Activated naive CD4-positive, alpha-beta T cell treated with anti-CD3 and anti-CD28 coated beads for 36 hours (primary cell): ENCODE measurements at regions not wholly inside any gene's neighbourhood (a gene's known extent, or its start where the extent isn't known, plus 50 kb on each side); places are given as distances from the start of the nearest gene placed in this dataset.

ENCODE experiments used
- CTCF ChIA-PET: fragments of 350-600 bp; sonication (Branson Sonifier 250); formaldehyde crosslinking; loops from one replicate; lab custom pipeline; 2021; ENCODE audit warnings: antibody characterized with exemption; lab: Charles Lee
- DNase-seq: peaks from one replicate; pipeline ENCODE4 v3.0.0-alpha.2; 2020
- H3K27ac Mint-ChIP-seq: one replicate; pipeline ENCODE4 v1.8.0; 2021; ENCODE audit warnings: mild to moderate bottlenecking, mixed read lengths
- H3K27me3 Mint-ChIP-seq: one replicate; pipeline ENCODE4 v1.8.0; 2021; ENCODE audit warnings: low read depth, mixed read lengths
- H3K36me3 Mint-ChIP-seq: one replicate; pipeline ENCODE4 v1.8.0; 2021; ENCODE audit warnings: low read depth, mixed read lengths
- H3K4me1 Mint-ChIP-seq: one replicate; pipeline ENCODE4 v1.8.0; 2021; ENCODE audit warnings: low read depth, mixed read lengths
- H3K4me3 Mint-ChIP-seq: one replicate; pipeline ENCODE4 v1.8.0; 2021; ENCODE audit warnings: mild to moderate bottlenecking, moderate library complexity, mixed read lengths
- H3K9me3 Mint-ChIP-seq: one replicate; pipeline ENCODE4 v1.8.0; 2021; ENCODE audit warnings: mixed read lengths
- intact Hi-C: fragments of 100-400 bp; cut with micrococcal nuclease; formaldehyde crosslinking; loops from one replicate; pipeline ENCODE4 v1.15.1; 2023

DNA sequence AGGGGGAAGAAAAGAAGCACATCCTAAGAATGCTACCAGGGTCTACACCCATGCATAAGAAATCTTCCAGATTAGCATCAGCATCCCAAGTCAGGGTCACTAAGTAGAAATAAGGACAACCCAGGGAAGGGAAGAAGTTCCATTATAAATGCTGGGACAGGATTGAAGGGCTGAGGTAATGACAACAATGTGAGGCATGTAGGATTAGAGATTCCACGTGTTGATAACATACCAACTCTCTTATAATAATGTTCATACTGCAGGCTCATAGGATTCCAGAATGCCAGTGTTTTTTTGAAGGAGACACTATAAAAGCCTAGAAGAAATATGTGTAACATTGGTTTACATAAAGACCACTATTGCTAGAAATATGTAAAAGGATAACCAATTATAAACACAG lies 201.2 kb downstream of the MID1IP1 start:
- no peak overlapping the region for H3K4me3 Mint-ChIP-seq
- DNase-seq, result no peak
- H3K27ac Mint-ChIP-seq, result no peak overlapping the region
- intact Hi-C loops, result no loop called here
- no peaks in the 10 kb centered on the region for H3K27me3 Mint-ChIP-seq
- CTCF ChIA-PET, result no interaction called here
- no peaks in the 10 kb centered on the region for H3K36me3 Mint-ChIP-seq
- H3K9me3 Mint-ChIP-seq, result no peaks in the 10 kb centered on the region
- no peaks in the 10 kb centered on the region for H3K4me1 Mint-ChIP-seq

DNA sequence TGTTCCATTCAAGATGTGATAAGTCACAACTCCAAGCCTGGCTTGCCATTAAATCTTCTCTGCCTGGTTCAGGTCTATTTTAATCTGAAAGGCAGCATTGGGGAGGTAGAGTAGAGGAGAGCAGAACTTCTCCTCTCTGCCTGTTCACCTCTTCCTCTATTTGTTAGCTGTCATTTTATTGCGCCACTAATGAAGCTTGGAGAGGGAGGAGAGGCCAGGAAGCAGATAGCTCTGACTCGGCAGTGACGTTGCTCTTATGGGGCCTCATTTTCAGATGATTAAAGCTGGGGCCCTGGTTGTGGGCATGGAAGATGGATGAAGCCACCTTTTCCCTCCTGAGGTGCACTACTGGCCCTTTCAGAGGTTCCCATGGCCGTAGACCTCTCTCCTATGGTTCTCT lies 207.3 kb downstream of the MID1IP1 start:
- Mint-ChIP-seq H3K4me1 (no peaks in the 10 kb centered on the region), H3K9me3 (no peaks in the 10 kb centered on the region), H3K27me3 (no peaks in the 10 kb centered on the region), H3K27ac (no peak overlapping the region), H3K36me3 (no peaks in the 10 kb centered on the region), H3K4me3 (no peak overlapping the region)
- CTCF ChIA-PET, result no interaction called here
- no peak for DNase-seq
- intact Hi-C loops, result no loop called here

DNA sequence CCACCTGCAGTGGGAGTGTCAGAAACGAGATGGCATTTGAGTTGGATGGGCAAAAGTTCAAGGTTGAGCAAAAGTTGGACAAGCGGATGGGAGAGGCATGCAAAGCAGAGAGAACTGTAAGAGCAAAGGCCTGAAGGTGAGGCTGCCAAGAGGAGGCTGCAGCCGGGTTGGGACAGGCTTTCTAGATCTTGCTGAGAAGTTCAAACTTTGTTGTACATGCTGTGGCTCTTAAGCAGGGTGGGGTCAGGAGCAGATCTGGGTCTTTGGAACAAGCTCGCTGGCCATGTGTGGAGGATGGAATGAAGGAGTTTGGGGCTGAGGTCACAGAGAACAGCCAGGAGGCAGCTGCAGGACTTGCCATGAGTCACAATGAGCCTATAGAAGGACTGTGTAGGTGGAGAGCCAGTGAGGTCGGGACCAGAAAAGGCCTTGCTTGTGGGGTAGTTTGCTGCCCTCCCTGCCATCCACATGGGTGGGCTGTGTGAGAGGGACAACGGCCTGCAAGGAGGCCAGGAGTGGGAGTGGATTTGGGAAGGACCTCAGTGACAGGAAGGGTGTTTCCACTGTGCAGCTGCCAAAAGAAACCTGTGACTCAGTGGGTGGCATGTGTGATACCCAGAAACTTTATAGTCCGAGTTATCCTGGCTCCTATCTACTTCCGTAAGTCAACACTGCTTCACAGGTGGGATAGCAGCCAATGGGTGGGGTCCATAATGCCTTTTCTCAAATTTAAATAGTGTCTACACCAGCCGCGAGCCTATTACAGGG lies 210.4 kb downstream of the MID1IP1 start:
- Mint-ChIP-seq H3K27me3 (no peaks in the 10 kb centered on the region), H3K9me3 (no peaks in the 10 kb centered on the region), H3K36me3 (no peaks in the 10 kb centered on the region), H3K4me1 (no peaks in the 10 kb centered on the region), H3K27ac (no peak overlapping the region), H3K4me3 (no peak overlapping the region)
- intact Hi-C loops, result no loop called here
- CTCF ChIA-PET, result no interaction called here
- no peak for DNase-seq

DNA sequence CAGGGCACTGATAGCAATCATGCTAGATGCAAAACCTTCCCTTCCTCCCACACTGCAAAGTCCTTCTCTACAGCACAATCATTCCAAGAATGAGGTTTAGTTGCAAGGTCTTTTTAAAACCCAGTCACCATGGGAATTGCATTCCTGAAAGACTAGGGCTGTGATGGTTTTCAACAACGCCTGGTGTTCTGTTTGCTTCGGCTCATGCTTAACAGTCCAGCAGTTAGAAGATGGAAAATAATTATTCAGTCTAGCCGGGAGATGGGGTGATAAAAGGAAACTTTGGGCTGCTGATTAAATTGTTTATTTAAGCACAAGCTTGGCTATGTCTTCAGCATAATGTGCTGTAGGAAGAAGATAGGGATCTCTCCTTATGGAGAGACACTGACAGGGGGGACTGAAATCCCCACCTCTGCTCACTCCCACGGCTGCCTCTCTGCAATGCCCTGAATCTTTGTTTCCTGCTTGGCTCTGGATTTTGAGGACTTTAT lies 211.4 kb downstream of the MID1IP1 start:
- DNase-seq, result no peak
- Mint-ChIP-seq H3K36me3 (no peaks in the 10 kb centered on the region), H3K27me3 (no peaks in the 10 kb centered on the region), H3K27ac (no peak overlapping the region), H3K4me1 (no peaks in the 10 kb centered on the region), H3K9me3 (no peaks in the 10 kb centered on the region), H3K4me3 (no peak overlapping the region)
- CTCF ChIA-PET, result no interaction called here
- intact Hi-C loops, result no loop called here

DNA sequence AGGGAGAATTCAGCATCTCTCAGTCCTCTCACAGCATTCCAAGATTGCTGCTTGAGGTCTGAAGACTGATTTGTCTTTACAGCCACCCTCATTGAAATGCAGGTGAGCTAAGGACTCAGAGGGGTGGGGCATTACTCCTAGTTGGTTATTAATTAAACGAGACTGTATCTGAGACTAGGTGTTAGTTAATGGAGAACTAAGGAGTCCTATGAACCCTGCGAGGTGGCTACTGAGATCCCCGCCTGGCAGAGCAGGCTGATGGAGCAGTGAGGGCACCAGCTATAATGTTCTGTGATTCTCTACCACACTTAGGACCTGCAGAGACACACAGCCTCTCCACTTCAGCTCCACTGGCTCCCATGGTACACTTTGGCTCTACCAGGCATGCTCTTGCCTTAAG lies 215.3 kb downstream of the MID1IP1 start:
- no peaks in the 10 kb centered on the region for H3K27me3 Mint-ChIP-seq
- CTCF ChIA-PET, result no interaction called here
- no peaks in the 10 kb centered on the region for H3K9me3 Mint-ChIP-seq
- no peak overlapping the region for H3K4me3 Mint-ChIP-seq
- H3K4me1 Mint-ChIP-seq, result no peaks in the 10 kb centered on the region
- no peak for DNase-seq
- no peak overlapping the region for H3K27ac Mint-ChIP-seq
- intact Hi-C loops, result no loop called here
- H3K36me3 Mint-ChIP-seq, result no peaks in the 10 kb centered on the region

DNA sequence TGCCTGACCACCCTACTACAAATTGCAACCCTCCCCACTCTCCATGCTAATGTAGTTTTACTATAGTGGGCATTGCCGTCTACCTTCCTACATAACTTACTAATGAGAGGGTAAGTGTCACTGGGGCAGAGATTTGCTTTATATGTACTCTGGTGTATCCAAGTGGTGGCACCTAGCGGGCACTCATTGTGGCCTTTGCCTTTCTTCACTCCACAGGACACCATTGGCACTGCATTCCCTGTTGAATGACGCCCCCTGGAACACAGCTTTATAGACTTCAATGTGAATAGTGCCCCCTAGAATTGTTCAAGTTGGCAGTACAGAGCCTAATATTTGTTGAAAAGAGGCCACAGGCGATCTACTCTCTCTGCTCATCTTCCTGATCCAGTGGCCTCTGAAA lies 215.8 kb downstream of the MID1IP1 start:
- Mint-ChIP-seq H3K4me1 (no peaks in the 10 kb centered on the region), H3K36me3 (no peaks in the 10 kb centered on the region), H3K9me3 (no peaks in the 10 kb centered on the region), H3K4me3 (no peak overlapping the region), H3K27me3 (no peaks in the 10 kb centered on the region), H3K27ac (no peak overlapping the region)
- DNase-seq, result no peak
- CTCF ChIA-PET, result no interaction called here
- intact Hi-C loops, result no loop called here

DNA sequence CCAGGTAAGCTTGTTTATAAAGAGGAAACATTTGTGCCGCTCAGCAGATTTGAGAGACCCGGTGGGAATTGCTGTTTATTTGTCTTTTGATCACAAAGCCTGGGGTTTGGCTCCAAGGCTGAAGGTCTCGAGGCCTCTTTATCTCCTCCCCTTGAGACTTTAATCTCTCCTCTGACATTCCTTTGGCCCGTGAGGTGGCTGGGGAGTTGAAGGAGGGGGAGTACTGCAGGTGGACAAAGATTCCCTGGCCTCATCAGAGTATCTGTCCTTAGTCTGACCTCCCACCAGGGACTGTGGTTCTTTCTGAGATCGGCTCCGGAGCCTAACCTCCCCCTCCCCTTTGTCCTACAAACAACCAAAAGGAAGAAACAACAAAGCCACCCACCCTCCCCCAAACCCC lies 216.5 kb downstream of the MID1IP1 start:
- Mint-ChIP-seq H3K9me3 (no peaks in the 10 kb centered on the region), H3K27ac (no peak overlapping the region), H3K36me3 (no peaks in the 10 kb centered on the region), H3K4me1 (no peaks in the 10 kb centered on the region), H3K27me3 (no peaks in the 10 kb centered on the region), H3K4me3 (no peak overlapping the region)
- CTCF ChIA-PET, result no interaction called here
- intact Hi-C loops, result no loop called here
- DNase-seq, result no peak

DNA sequence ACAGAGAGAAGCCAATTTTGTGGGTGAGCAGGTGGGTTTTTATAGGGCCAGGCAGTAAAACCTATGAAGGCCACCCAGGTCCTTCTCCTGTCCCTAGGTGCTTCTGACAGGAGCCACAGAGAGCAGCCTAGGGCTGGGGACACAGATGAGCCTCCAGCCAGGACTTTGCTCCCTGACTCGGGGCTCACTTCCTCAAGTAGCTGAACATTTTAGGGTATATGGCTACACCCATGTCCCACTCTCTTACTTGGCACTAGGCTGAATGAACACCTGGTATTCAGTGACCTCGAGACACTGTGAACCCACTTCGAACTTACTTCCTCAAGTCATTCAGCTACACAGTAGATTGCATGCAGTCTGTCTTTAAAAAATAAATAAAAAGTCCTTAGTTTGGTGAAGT lies 217.3 kb downstream of the MID1IP1 start:
- Mint-ChIP-seq H3K27me3 (no peaks in the 10 kb centered on the region), H3K9me3 (no peaks in the 10 kb centered on the region), H3K4me1 (no peaks in the 10 kb centered on the region), H3K4me3 (no peak overlapping the region), H3K27ac (no peak overlapping the region), H3K36me3 (no peaks in the 10 kb centered on the region)
- CTCF ChIA-PET, result no interaction called here
- no peak for DNase-seq
- intact Hi-C loops, result no loop called here

DNA sequence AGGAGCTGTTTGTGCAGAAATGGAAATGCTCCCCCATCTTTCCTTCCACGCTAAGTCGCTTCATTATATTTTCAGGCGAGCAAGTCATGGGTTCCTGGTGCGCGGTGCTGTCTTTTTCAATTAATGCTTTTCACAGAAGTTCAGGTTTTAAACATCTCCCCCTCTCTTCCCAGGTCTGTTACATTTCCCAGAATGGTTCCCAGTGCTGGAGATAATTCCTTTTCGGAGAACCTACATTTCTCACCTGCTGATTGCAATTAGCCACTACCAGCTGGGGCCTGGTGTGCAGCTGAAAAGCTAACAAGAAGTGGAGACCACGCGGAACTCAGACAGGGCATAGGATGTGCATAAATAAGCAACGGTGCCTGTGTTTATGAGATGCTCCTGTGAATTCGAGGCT lies 217.8 kb downstream of the MID1IP1 start:
- no peaks in the 10 kb centered on the region for H3K9me3 Mint-ChIP-seq
- no peaks in the 10 kb centered on the region for H3K27me3 Mint-ChIP-seq
- H3K36me3 Mint-ChIP-seq, result no peaks in the 10 kb centered on the region
- DNase-seq, result no peak
- intact Hi-C loops, result no loop called here
- no peak overlapping the region for H3K27ac Mint-ChIP-seq
- no peak overlapping the region for H3K4me3 Mint-ChIP-seq
- no peaks in the 10 kb centered on the region for H3K4me1 Mint-ChIP-seq
- CTCF ChIA-PET, result no interaction called here

DNA sequence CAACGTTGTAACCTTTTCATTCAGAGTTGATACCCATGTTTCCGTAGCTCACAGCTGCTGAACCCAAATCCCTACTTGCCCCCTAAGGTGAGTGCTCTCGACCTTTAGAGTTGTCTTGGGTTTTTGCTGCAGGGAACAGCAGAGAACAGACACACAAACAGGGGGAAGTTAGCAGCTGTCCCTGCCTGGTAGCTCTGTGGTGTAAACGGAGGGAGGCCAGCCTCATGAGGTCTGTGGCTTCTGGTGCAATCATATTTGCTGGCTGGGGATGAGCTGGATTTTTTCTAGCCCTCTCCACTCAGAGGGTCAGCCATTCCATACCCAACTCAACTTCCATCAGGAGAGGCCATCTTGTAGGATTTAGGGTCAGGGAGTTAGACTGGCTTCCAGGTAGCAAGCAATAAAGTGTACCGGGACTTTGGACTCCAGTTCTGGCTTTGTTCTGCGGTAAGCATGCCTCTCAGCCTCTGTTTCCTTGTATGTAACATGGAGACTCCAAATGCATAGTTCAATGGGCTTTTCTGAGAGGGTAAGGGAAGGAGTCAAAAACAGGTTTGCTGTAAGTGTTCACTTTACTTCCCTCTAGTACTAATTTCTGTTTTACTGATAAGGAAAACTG lies 218.9 kb downstream of the MID1IP1 start:
- Mint-ChIP-seq H3K9me3 (no peaks in the 10 kb centered on the region), H3K36me3 (no peaks in the 10 kb centered on the region), H3K27ac (no peak overlapping the region), H3K4me1 (no peaks in the 10 kb centered on the region), H3K4me3 (no peak overlapping the region), H3K27me3 (no peaks in the 10 kb centered on the region)
- intact Hi-C loops, result no loop called here
- DNase-seq, result no peak
- CTCF ChIA-PET, result no interaction called here

DNA sequence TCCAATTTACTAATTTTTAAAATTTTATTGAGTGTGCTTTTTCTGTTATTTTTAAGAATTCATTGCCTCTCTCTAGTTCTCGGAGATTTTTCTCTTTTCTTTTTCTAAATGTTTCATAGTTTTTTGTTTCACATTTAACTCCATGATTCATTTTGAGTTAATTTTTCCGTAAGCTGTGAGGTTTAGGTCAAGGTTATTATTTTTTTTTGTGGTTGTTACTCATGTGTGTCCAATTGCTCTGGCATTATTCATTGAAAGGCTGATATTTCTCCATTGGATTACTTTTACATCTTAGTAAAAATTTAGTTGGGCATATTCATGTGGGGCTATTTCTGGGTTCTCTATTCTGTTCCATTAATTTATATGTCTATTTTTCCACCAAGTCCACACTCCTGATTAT lies 220.8 kb downstream of the MID1IP1 start:
- intact Hi-C loops, result no loop called here
- CTCF ChIA-PET, result no interaction called here
- no peaks in the 10 kb centered on the region for H3K27me3 Mint-ChIP-seq
- H3K27ac Mint-ChIP-seq, result no peak overlapping the region
- no peaks in the 10 kb centered on the region for H3K36me3 Mint-ChIP-seq
- no peak for DNase-seq
- no peaks in the 10 kb centered on the region for H3K9me3 Mint-ChIP-seq
- no peaks in the 10 kb centered on the region for H3K4me1 Mint-ChIP-seq
- no peak overlapping the region for H3K4me3 Mint-ChIP-seq

DNA sequence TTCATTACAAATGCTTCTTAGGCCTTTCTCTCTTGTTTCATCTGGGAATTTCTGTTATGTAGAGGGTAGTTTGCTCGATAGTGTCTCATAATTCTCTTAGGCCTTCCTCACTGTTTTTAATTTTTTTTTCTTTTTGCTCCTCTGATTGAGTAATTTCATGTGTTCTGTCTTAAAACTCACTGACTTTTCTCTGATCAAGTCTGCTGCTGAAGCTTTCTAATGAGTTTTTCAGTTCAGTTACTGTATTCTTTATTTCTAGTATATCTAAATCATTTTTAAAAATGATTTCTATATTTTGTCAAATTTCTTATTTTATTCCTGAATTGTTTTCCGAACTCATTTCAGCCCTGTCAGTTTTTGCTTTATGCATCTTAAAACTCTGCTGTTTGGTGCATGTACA lies 228.0 kb downstream of the MID1IP1 start:
- H3K9me3 Mint-ChIP-seq, result peaks cover 18% of the 10 kb centered on the region
- peaks cover 1% of the 10 kb centered on the region for H3K36me3 Mint-ChIP-seq
- H3K27ac Mint-ChIP-seq, result no peak overlapping the region
- no peak for DNase-seq
- intact Hi-C loops, result no loop called here
- no peaks in the 10 kb centered on the region for H3K27me3 Mint-ChIP-seq
- no peaks in the 10 kb centered on the region for H3K4me1 Mint-ChIP-seq
- CTCF ChIA-PET, result no interaction called here
- no peak overlapping the region for H3K4me3 Mint-ChIP-seq

DNA sequence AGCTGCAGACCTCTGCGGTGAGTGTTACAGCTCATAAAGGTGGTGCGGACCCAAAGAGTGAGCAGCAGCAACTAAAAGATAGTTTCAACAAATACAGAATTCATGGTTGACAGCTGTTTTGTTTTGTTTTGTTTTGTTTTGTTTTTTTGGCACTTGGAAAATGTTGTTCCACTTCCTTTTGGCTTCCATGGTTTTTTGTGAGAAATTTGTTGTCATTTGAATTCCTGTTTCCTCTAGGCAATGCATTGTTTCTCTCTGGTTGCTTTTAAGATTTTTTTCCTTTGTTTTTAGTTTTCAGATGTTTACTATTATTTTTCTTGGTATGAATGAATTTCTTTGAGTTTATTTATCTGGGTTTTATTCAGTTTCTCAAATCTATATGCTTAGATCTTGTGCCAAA lies 229.4 kb downstream of the MID1IP1 start:
- DNase-seq, result no peak
- Mint-ChIP-seq H3K36me3 (peaks cover 1% of the 10 kb centered on the region), H3K4me1 (no peaks in the 10 kb centered on the region), H3K27me3 (no peaks in the 10 kb centered on the region), H3K9me3 (peaks cover 18% of the 10 kb centered on the region), H3K4me3 (no peak overlapping the region), H3K27ac (no peak overlapping the region)
- intact Hi-C loops, result no loop called here
- CTCF ChIA-PET, result no interaction called here
